IPS-NIHi7 (cell line): ENCODE measurements at regions not wholly inside any gene's neighbourhood (a gene's known extent, or its start where the extent isn't known, plus 50 kb on each side); places are given as distances from the start of the nearest gene placed in this dataset.

ENCODE experiments used
- DNase-seq: peaks from one replicate; pipeline ENCODE4 v3.0.0; 2012; ENCODE audit warnings: mixed read lengths; ENCODE audit errors: extremely low spot score

DNA sequence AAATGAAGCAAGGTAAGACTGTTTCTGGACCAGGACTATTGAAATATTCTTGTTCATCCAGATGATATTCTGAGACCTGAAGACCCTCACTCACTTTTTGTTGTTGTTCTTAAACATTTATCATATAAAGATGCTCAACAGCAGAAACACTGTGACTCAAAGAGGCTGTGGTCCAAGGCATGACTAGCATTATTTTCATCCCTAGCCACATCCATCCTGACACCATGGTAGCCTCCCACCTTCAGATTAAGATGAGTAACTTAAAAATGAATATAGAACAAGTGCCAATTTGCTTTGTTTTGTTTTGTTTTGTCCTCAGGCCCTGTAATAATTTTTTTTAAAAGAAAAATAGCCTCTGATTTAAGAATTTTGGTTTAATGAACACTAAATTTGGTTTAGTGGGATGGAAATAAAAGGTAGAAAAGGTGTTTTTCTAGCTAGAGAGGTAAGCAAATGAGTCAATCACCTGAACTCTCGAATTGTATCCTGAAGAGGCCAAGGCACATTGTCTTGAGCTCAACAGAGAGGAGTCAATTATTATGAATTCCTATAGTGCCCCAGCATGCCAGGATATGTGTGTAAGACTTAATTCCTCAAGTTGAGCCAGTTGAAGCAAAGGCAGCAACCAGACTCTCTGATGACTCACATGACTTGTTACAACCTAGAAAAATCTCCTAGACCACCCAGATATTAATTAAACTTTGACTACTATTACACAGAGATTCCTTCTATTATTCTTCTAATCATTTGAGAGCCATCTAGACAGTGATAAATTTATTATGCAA is 380.1 kb upstream of the TUSC1 start:
- DNase-seq = no peak

DNA sequence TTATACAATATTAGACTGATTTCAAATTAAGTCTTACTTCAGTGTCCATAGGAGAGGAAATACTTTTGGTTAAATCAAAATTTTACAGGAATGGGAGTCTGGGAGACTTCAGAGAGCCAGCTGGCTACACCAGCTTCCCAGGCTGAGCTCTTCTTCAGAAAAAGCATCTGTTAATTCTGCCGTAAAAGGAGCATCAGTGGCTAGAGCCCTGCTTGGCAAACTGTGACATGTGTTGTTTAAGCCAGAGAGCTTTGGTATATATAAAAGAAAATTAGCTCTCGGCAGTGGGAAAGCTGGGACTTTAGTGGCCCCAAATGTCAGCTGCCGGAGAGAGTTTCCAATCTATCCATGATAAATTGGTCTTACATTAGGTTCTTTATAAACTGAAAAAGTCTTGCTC is 378.8 kb upstream of the TUSC1 start:
- DNase-seq = no peak

DNA sequence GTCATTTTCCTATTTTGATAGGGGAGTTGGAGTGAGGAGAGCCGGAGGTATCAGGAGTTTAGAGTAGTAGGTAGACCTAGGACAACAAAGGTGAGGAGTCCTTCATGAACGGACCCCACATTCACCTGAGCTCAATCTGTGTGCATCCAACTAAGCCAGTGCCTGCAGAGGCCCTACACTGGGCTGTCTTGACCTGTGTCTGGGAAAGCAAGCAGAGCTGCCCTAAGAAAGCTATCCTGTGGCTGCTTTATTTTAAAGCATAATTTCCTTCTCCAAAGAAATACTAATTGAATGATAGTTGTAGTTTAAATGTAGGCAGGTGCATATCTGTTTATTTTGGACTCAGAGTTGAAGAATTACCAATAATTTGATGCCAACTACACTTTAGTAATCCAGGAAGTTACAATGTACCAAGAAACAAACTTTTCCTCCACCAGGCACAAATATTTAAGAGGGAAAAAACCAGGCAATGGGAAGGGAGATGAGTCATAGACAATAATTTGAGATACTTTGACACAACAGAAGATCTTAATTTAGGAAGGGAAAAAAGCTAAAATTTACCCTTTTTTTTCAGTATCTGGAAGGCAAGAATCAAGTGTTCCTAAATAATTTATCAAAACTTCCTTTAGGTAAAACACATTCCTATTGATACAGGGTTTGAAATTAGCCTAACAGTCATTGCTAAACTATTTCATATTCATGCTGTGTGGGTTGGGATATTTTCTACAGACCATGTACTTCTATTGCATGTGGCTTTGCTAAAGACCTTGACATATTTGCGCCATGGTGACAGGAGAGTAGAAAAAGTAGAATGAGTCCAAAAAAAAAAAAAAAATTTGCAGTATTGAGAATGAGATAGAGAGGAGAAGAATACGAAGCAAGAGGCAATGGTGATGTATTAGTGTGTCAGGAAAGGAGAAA is 376.6 kb upstream of the TUSC1 start:
- DNase-seq = no peak

DNA sequence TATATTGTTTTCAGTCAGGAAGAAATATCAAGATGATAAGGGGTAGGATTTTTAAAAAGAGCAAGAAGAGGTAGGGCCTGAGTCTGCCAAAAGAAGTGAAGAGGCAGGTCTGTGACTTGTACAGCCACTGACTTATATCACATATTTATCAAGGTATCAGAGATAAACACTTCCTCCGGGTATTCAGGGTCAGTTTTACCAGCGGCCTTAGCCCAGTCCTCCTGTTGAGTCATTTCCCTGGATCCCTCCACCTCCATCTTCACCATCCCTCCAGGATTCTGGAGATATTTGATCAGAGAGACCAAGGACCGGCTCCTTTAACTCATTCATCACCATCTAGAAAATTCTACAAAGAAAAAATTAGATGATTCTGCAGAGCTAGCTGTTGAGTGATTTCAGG is 375.7 kb upstream of the TUSC1 start:
- no peak for DNase-seq

- DNase-seq = peak; percentile 16
These were observed 365.2 kb upstream of the TUSC1 start for GRCh38 chr9:26043431-26043830.

GRCh38 chr9:26034786-26035185 is 356.5 kb upstream of the TUSC1 start:
- no peak for DNase-seq

DNA sequence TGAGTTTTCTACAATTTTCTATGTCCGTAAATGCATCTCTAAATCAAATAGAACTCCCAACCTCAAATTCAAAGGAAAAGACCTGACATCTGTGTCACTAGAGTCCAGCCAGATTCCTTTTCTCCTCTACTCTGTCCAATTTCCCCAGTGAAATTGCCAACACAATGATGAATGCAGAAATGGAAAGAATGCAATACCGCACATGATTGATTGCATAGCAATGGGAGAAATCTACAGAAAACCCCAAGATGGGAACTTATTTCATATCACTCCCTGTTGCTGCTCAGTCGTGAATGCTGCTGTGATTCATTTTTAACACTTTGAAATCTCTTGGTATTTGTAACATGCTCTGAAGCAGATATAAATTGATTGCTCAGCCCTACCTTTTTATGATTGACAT is 355.1 kb upstream of the TUSC1 start:
- no peak for DNase-seq

DNA sequence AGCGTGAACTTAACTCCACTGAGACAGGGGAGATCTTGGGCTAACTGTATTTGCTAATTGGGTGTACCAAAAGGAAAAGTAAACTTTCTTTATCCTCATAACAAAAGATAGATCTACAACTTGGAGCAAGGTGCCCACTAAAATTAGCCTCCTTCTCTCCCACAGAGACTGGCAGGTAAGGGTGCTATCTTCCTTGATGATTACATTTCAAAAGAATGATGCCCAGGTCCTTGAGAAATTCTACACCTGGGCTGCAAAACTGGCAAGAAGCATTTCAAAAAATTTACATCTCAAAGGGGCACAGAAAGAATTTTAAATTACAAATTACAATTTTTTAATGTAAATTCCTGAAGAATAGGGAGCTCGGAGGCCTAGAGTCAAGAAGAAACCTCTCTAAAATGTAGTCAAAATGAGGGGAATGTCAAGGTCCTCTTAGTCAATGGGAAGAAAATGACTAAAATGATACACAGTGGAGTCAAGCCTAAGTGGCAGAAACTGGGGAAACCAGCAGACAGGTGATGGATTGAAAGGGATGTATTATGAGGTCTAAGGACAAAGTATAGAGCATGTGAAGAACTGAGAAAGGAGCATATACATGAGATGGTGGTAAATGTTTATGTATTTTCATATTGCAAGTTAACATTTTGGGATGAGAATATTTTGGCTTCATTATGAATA is 348.3 kb upstream of the TUSC1 start:
- no peak for DNase-seq

DNA sequence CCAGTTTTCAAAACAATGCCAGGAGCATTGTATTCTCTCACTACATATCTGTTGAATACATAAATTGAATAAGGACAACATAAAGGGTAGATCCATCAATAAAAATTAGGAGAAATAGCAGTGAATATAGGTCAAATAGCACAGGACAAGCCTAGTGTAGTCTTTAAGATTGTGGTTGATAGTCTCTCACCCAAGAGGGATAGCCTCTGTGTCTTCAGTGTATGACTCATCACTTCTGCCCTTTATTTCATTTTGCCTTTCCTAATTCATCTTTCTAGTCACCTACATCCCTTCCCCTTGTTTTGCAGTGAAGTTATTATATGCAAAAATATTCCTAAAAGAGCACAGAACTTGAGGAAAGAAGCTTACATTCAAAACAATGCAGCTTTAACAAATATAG is 335.0 kb upstream of the TUSC1 start:
- DNase-seq = no peak

DNA sequence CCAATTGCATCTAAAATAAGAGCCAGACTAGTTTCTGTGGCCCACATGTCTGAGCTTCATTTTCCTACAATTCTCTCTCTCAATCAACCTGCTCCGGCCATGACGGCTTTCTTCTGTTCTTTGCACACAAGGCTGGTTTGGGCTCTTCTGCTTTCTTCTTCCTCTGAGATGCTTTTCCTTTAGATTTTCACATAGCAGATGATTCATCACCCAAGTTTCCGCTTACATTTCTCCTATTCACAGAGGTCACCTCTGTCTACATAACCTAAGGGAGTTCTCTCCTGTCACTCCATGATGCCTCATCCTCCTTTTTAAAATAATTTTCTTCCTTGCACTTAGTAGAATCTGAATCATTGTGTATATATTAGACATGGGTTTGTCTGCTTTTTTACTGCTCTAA is 334.6 kb upstream of the TUSC1 start:
- no peak for DNase-seq

DNA sequence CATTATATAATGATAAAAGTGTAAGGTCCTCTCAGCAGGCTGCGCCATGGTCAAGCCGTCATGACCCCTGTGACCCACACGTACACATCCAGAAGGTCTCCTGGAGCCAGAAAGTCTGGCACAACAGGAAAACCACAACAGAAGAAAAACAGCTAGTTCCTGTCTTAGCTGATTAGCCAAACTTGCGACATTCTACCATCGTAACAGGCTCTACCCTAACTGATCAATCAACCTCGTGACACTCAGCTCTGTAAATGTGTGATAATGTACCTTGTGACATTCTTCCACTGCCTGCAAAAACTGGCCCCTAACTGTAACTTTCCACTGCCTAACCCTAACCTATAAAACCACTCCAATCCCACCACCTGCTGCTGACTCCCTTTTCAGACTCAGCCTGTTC is 316.4 kb upstream of the TUSC1 start:
- no peak for DNase-seq

DNA sequence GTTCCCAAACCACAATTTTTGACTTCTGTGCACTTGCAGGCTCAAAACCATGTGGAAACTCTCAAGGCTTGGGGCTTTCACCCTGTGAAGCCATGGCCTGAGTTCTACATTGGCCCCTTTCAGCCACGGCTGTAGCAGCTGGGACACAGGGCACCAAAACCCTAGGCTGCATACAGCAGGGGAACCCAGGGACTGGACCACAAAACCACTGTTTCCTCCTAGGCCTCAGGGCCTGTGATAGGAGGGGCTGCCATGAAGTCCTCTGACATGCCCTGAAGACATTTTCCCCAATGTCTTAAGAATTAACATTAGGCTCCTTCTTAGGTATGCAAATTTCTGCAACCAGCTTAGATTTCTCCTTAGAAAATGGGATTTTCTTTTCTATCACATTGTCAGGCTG is 312.1 kb upstream of the TUSC1 start:
- no peak for DNase-seq

- no peak for DNase-seq
These were observed 297.4 kb upstream of the TUSC1 start for GRCh38 chr9:25975667-25976066.

DNA sequence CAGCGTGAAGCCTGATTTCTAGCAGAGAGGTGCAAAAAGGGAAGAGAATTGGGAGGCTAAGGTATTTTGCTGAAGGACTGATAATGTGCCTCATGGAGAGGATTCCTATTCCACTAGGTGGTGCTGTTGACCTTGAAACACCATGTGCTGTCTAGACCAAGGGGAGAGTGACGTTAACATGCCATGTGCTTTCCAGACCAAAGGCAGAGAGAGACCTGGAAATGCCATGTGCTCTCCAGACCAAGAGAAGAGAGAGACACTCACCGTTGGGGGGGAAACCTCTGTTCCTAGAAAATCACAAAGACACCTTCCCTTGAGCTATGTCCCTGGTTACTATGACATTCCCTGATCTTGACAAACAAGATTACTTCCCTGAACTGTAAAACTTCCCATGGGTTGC is 286.0 kb upstream of the TUSC1 start:
- DNase-seq = peak; percentile 65

- DNase-seq = no peak
These were observed 281.9 kb upstream of the TUSC1 start for GRCh38 chr9:25960178-25960577.

DNA sequence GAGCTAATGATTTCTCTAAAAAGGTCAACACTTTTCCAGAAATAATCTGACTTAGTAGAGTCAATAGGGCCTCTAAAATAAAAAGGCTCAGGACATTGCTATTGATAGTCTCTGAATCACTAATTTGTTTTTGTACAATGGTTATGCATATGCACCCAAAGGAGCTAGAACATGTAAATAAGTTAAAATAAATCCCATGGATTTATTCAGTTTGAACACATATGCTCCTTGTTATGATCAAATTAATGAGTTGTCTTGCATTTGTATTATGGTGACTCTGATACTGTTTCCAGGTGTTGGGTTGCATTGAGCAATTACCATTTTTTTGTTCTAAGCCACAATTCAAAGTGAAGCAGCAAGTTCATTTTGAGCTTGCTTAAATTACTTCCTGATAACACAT is 276.0 kb upstream of the TUSC1 start:
- no peak for DNase-seq

DNA sequence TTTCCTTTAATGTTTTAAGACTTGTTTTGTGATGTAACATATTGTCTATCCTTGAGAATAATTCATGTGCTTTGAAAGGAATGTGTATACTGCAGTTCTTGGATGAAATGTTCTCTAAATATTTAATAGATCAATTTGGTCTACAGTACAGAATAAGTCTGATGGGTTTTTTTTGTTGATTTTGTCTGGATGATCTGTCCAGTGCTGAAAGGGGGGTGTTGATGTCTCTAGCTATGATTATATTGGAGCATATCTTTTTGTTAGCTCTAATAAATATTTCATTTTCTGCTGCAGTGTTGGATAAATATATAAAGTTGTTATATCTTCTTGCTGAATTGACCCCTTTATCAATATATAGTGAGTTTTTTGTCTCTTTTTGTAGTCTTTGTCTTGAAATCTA is 269.9 kb upstream of the TUSC1 start:
- no peak for DNase-seq

- DNase-seq = no peak
These were observed 260.9 kb upstream of the TUSC1 start for GRCh38 chr9:25939126-25939525.

- no peak for DNase-seq
These were observed 257.8 kb upstream of the TUSC1 start for GRCh38 chr9:25936031-25936430.

DNA sequence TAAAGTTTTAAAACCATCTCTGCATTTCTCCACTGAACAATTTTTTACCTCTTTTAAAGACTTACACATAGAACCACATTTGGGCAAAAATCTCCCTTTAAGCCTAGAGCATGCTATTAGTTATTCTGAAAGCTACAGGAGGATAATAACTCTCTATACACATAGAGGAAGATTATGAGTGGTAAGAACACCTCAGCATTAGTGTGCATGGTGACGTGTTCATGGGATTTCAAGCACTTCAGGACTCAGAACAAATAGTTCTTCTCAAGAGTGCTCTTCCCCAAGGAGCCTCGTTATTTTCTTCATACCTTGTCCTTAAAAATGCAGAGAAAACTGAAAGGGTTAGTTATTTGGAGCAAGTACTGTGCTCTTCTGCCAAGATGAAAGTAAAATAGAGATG is 256.9 kb upstream of the TUSC1 start:
- no peak for DNase-seq

DNA sequence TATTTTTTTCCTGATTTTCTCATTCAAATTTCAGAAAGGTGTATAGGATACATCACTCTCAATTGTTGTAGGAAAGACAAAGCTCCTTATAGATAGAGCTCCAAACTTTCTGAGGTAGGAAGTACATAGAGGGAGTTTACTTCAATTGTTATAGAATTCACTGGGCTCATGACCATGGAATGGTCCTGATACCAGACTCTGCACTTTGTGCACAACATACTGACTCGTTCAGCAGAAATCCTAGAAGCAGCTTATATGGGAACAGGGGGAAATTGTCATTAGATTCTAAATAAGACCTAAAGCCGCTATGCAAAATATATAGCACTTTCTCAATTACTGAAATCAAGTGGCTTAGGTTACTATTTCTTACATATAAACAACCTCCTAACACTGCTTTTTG is 240.5 kb upstream of the TUSC1 start:
- no peak for DNase-seq

DNA sequence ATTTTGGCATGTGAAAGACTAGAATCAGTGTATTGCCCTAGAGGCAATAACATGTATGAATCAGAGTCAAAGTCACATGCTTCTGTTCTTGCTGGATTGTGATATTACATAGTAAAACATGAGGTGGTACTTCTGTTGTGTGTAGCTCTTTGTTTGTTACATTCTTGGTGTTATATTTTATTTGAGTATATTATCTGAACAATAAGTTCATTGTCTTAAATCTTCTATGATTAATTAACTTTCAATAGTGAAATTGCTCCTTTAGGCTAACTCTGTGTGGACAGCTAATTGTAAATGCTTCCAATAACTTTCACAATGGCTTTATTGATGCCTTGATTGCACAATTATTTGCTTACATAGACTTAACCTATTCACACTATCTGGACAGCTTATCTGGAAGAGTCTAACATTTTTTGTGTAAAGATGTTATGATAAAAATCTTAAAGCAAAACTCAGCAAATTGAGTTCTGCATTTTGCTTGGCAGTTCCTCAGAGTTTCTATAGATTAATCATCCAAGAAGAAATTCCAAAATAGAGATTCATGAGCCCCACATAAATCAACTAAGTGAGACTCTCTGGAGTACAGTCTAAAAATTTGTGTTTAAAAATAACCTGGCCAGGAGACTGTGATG is 239.6 kb upstream of the TUSC1 start:
- DNase-seq = no peak
